Endothelial cell of umbilical vein (primary cell): ENCODE measurements at regions not wholly inside any gene's neighbourhood (a gene's known extent, or its start where the extent isn't known, plus 50 kb on each side); places are given as distances from the start of the nearest gene placed in this dataset.

Experiments
- BruUV-seq: library from RNA; stranded (reverse); fragments of 400-500 nt; replicated peaks from 2 replicates; lab custom pipeline; 2021; lab: Mats Ljungman, UMichigan
- CTCF ChIA-PET: fragments of 300-600, 350-600 bp; sonication (Branson Sonifier 250); formaldehyde crosslinking; loops from one replicate; lab custom pipeline; 2021; ENCODE audit warnings: antibody characterized with exemption, inconsistent platforms; lab: Charles Lee
- POLR2A ChIA-PET: fragments of 300-600, 350-600 bp; sonication (Branson Sonifier 250); formaldehyde crosslinking; loops from one replicate; lab custom pipeline; 2021; ENCODE audit warnings: antibody characterized with exemption, inconsistent platforms; lab: Charles Lee
- DNase-seq: peaks from one replicate; pipeline ENCODE4 v3.0.0-alpha.2; 2011; ENCODE audit warnings: low read depth, low spot score
- FAIRE-seq: peaks from 2 replicates; lab custom pipeline; 2011; peaks lifted over from hg19 to GRCh38; lab: Jason Lieb, UNC
- H2AFZ ChIP-seq: 2 replicates; pipeline ENCODE4 v1.6.0; 2012; ENCODE audit warnings: low read depth, low read length, control low read depth, inconsistent platforms
- H3K27ac ChIP-seq: 2 replicates; pipeline ENCODE4 v1.5.1; 2011; ENCODE audit warnings: low read depth, mild to moderate bottlenecking, control low read depth, low read length, moderate library complexity; ENCODE audit not compliant: insufficient read depth
- H3K27me3 ChIP-seq, 2 experiments: 2 replicates each; pipeline versions ENCODE4 v1.6.0 to v1.6.1; 2011; ENCODE audit warnings: low read length in 2 of 2, mixed read lengths in 1 of 2; ENCODE audit not compliant: control insufficient read depth in 2 of 2, insufficient read depth in 2 of 2
- H3K36me3 ChIP-seq, 2 experiments: 2 replicates in 1 of 2; 3 replicates in 1 of 2; pipeline ENCODE4 v1.5.1; 2011; ENCODE audit warnings: low read length in 2 of 2, mild to moderate bottlenecking in 1 of 2, moderate library complexity in 1 of 2; ENCODE audit not compliant: control insufficient read depth in 2 of 2, insufficient read depth in 2 of 2; ENCODE audit errors: extremely low read depth in 1 of 2
- H3K4me1 ChIP-seq: 3 replicates; pipeline ENCODE4 v1.5.1; 2011; ENCODE audit warnings: mild to moderate bottlenecking, low read length; ENCODE audit not compliant: control insufficient read depth, insufficient read depth; ENCODE audit errors: extremely low read depth
- H3K4me2 ChIP-seq: 2 replicates; pipeline ENCODE4 v1.6.1; 2011; ENCODE audit warnings: low read length, control low read depth, mixed read lengths; ENCODE audit not compliant: insufficient read depth
- H3K4me3 ChIP-seq, 3 experiments: fragments of 200-600 bp in 1 of 3; sonication (generic), shearing (Covaris generic) in 1 of 3; replicated peaks in 1 of 3; 2 replicates each; pipeline ENCODE4 v1.5.1; 2011 to 2016; ENCODE audit warnings: control low read depth in 3 of 3, low read length in 3 of 3, mild to moderate bottlenecking in 2 of 3, inconsistent platforms in 1 of 3, low read depth in 1 of 3, moderate library complexity in 1 of 3; ENCODE audit not compliant: insufficient read depth in 1 of 3
- H3K79me2 ChIP-seq: 2 replicates; pipeline ENCODE4 v1.6.0; 2012; ENCODE audit warnings: low read length, inconsistent platforms; ENCODE audit not compliant: control insufficient read depth, insufficient read depth
- H3K9ac ChIP-seq: replicated peaks from 2 replicates; pipeline ENCODE3; 2011; ENCODE audit warnings: low read length, control low read depth; ENCODE audit not compliant: insufficient read depth; ENCODE audit errors: extremely low read depth
- H3K9me1 ChIP-seq: replicated peaks from 3 replicates; pipeline ENCODE4 v1.6.0; 2011; ENCODE audit warnings: mild to moderate bottlenecking, low read length; ENCODE audit not compliant: control insufficient read depth, insufficient read depth; ENCODE audit errors: extremely low read depth
- H3K9me3 ChIP-seq: replicated peaks from 2 replicates; pipeline ENCODE4 v1.5.1; 2012; ENCODE audit warnings: low read length, inconsistent platforms; ENCODE audit not compliant: control insufficient read depth, insufficient read depth
- H4K20me1 ChIP-seq: replicated peaks from 2 replicates; pipeline ENCODE3; 2011; ENCODE audit warnings: mild to moderate bottlenecking, low read length; ENCODE audit not compliant: control insufficient read depth, insufficient read depth; ENCODE audit errors: extremely low read depth
- CTCF ChIP-seq, 2 donors: IDR thresholded peaks; 1 replicate in 1 of 2; 2 replicates in 1 of 2; pipeline ENCODE4 v1.5.1; 2011; ENCODE audit warnings: low read length in 2 of 2, mild to moderate bottlenecking in 2 of 2, moderate library complexity in 2 of 2, control low read depth in 1 of 2, inconsistent platforms in 1 of 2, low read depth in 1 of 2; ENCODE audit not compliant: insufficient read depth in 1 of 2; ENCODE audit errors: extremely low read depth in 1 of 2
- EZH2 ChIP-seq: IDR thresholded peaks from 2 replicates; pipeline ENCODE4 v1.6.1; 2012; ENCODE audit warnings: borderline replicate concordance, low read depth, mild to moderate bottlenecking, moderate library complexity, low read length, inconsistent platforms; ENCODE audit not compliant: severe bottlenecking
- JUN ChIP-seq: IDR thresholded peaks from 2 replicates; pipeline ENCODE4 v1.6.1; 2011; ENCODE audit warnings: borderline replicate concordance, low read depth; ENCODE audit not compliant: insufficient read length, insufficient read depth
- MYC ChIP-seq: IDR thresholded peaks from one replicate; pipeline ENCODE4 v1.6.1; 2011; ENCODE audit warnings: mild to moderate bottlenecking, low read depth, low read length
- POLR2A ChIP-seq: IDR thresholded peaks from 2 replicates; pipeline ENCODE4 v1.6.1; 2012; ENCODE audit warnings: low read depth, mild to moderate bottlenecking, control low read depth, low read length
- POLR2AphosphoS5 ChIP-seq: IDR thresholded peaks from 2 replicates; pipeline ENCODE4 v1.6.1; 2012; ENCODE audit warnings: low read depth, mild to moderate bottlenecking, control low read depth, low read length, moderate library complexity; ENCODE audit not compliant: insufficient read depth
- dilution Hi-C: fragments of 300-500 bp; cut with MboI; formaldehyde crosslinking; loops from one replicate; pipeline ENCODE4 v1.15.0; 2019; ENCODE audit warnings: low sequenced_read_pairs; ENCODE audit not compliant: extremely low pct_ligation_motif_present
- intact Hi-C: fragments of 100-400 bp; cut with micrococcal nuclease; formaldehyde crosslinking; loops from one replicate; pipeline ENCODE4 v1.10.0; 2022
- TF ChIP-seq, protein P1 (sequence below): IDR thresholded peaks from 2 replicates; pipeline ENCODE4 v1.6.1; 2011; ENCODE audit not compliant: insufficient read depth, insufficient read length

- CTCF ChIA-PET = interaction anchor here (1.0 to 1.6 kb wide), 3 partner anchors 41 to 181 kb away, joined by 3 to 4 read pairs (median 4); no protein-coding TSS in a partner anchor
- no peaks in the 10 kb centered on the region for H3K27me3 ChIP-seq
- FAIRE-seq (no peak), DNase-seq (no peak)
- H3K9me1 ChIP-seq = no peaks in the 10 kb centered on the region
- H3K9ac ChIP-seq = no peak overlapping the region
- BruUV-seq = no TSS peak
- H3K27ac ChIP-seq = no peak overlapping the region
- H3K4me3 ChIP-seq = no peak overlapping the region
- H3K79me2 ChIP-seq = no peaks in the 10 kb centered on the region
- H3K36me3 ChIP-seq = no peaks in the 10 kb centered on the region
- no peak overlapping the region for H3K4me2 ChIP-seq
- no peaks in the 10 kb centered on the region for H4K20me1 ChIP-seq
- dilution Hi-C loops = no loop called here
- H2AFZ ChIP-seq = no peak overlapping the region
- intact Hi-C loops = no loop called here
- H3K4me1 ChIP-seq = peaks cover under 1% of the 10 kb centered on the region
- TF ChIP-seq POLR2AphosphoS5 (no peak), EZH2 (no peak), JUN (no peak), MYC (no peak)
- TF ChIP-seq, protein P1, sequence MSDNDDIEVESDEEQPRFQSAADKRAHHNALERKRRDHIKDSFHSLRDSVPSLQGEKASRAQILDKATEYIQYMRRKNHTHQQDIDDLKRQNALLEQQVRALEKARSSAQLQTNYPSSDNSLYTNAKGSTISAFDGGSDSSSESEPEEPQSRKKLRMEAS = no peak
- no peaks in the 10 kb centered on the region for H3K9me3 ChIP-seq
- POLR2A ChIA-PET = no interaction called here
Measured at GRCh38 chr1:183734543-183735036, 70.3 kb upstream of the RGL1 start.

DNA sequence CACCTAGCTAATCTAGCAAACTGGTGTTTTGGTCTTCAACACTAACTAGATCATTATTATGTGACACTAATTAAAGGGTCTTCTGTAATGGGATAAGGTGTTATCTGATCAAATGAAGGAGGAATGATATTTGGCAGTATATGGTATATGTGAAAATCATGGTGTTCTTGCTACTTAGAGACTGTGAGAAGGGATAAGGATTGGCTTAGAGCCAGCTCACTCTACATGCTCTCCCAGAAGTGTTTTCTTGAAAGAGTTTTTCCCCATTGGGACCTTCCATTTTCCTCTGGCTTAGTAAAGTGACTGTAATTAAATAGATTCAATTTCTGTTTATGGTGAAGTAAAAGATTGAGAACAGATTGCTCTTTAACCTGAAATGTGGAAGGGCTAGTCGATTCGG, 71.2 kb upstream of the RGL1 start:
- DNase-seq (no peak), FAIRE-seq (no peak)
- POLR2A ChIA-PET = no interaction called here
- no peaks in the 10 kb centered on the region for H3K4me1 ChIP-seq
- no peaks in the 10 kb centered on the region for H3K9me3 ChIP-seq
- H3K4me3 ChIP-seq = no peak overlapping the region
- intact Hi-C loops (no loop called here), dilution Hi-C loops (no loop called here)
- H3K27me3 ChIP-seq = no peaks in the 10 kb centered on the region
- no peak overlapping the region for H3K27ac ChIP-seq
- no peaks in the 10 kb centered on the region for H3K9me1 ChIP-seq
- no peak overlapping the region for H3K9ac ChIP-seq
- no peak overlapping the region for H3K4me2 ChIP-seq
- TF ChIP-seq EZH2 (no peak), MYC (no peak), POLR2A (no peak), JUN (no peak), CTCF (IDR thresholded peaks at IDR 0.05; ENCODE audit: extremely low read depth in 1 of 2, insufficient read depth in 1 of 2, low read depth in 1 of 2, low read length in 2 of 2) (no peak)
- TF ChIP-seq, protein P1 = no peak
- no peak overlapping the region for H2AFZ ChIP-seq
- H3K79me2 ChIP-seq = no peaks in the 10 kb centered on the region
- no TSS peak for BruUV-seq
- no peaks in the 10 kb centered on the region for H3K36me3 ChIP-seq
- CTCF ChIA-PET = interaction anchor here (1.0 kb wide), 2 partner anchors 40 to 49 kb away, joined by 3 to 4 read pairs; no protein-coding TSS in a partner anchor
- H4K20me1 ChIP-seq = no peaks in the 10 kb centered on the region
